ENCODE measurements at regions not wholly inside any gene's neighbourhood (a gene's known extent, or its start where the extent isn't known, plus 50 kb on each side); places are given as distances from the start of the nearest gene placed in this dataset.
"Not testable (repeated sequence)": the region's sequence is repeated elsewhere in the genome, so short reads cannot be mapped to it uniquely, and the experiment has no call there.

DNA sequence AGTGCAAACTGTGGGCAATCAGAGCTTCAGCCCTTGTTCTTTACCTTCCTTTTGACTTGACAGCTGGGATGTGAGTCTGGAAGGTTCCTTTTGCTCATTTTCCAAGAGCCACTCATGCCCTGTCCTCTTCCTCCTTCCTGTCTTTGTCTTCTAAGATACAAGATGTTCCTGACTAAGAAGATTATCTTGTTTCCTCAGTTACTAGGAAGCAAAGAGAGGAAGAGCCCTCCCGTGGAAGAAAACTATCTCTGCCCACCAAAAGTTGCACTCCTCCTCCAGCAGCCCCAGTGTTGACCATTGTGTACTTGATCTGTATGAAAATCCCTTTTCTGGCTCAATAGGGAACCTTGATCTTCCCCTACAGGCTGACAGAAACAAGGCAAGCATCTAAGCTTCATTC lies 138.0 kb downstream of the C12orf75 start:
- Histone ChIP-seq H3K4me3 (ENCODE audit: extremely low read depth, insufficient read depth, low read length, poor library complexity, severe bottlenecking) (no peak overlapping the region), H3K9me3 (ENCODE audit: control insufficient read depth, low read length) (no peaks in the 10 kb centered on the region), H3K27ac (ENCODE audit: low read depth, low read length, severe bottlenecking) (peak overlapping the region; percentile 51), H3K36me3 (ENCODE audit: control insufficient read depth, insufficient read depth, low read length) (no peaks in the 10 kb centered on the region), H3K4me1 (ENCODE audit: control insufficient read depth, insufficient read depth, low read length, poor library complexity, severe bottlenecking) (peaks cover 29% of the 10 kb centered on the region)
- 60% methylated on average over 1 of the region's 1 CpG; no CpG with 5 or more reads in 1 of the 2 experiments for WGBS, 2 experiments (ENCODE audit: insufficient coverage in 2 of 2)

DNA sequence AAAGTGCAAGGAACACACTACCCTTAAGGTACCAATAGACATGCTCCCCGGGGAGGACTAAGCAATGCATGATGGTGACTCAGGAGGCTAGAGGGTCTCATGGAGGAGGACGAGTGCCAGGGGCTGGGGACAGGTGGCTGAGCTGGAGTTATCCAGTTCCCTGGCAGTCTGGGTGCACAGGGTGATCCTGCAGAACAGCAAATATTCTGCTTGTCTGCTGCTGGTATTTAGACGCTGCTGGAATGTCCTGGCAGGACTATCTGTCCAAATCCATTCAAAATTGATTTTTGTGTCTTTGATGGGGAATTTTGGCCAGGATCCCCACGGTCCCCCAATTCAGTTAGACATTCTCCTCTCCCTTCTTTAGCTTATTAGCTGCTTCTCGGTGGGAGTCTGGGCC lies 138.7 kb downstream of the C12orf75 start:
- no peak overlapping the region for H3K4me3 ChIP-seq (ENCODE audit: extremely low read depth, insufficient read depth, low read length, poor library complexity, severe bottlenecking)
- H3K9me3 ChIP-seq (ENCODE audit: control insufficient read depth, low read length): no peaks in the 10 kb centered on the region
- H3K27ac ChIP-seq (ENCODE audit: low read depth, low read length, severe bottlenecking): peak overlapping the region; percentile 33
- no peaks in the 10 kb centered on the region for H3K36me3 ChIP-seq (ENCODE audit: control insufficient read depth, insufficient read depth, low read length)
- WGBS, 2 experiments (ENCODE audit: insufficient coverage in 2 of 2): 96 to 100% methylated on average over 2 to 3 of the region's 5 CpGs
- peaks cover 27% of the 10 kb centered on the region for H3K4me1 ChIP-seq (ENCODE audit: control insufficient read depth, insufficient read depth, low read length, poor library complexity, severe bottlenecking)

DNA sequence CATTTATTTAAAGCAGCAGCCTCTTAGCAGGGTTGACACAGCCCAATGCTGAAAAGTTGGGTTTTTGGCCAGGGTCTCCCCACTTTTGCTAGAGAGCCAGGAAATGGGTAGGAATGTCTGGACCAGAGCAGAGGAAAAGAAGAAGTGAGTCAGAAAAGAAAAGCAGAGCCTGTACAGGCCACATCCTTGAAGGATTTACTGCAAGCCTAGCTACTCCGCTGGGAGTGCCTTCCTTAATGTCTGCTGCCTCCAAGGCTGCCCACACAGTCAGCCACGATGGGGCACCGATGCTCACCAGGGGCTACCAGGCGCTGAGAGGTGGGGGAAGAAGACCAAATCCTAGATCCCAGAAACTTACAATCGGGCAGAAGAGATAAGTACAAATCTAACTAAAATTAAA lies 139.2 kb downstream of the C12orf75 start:
- peaks cover 27% of the 10 kb centered on the region for H3K4me1 ChIP-seq (ENCODE audit: control insufficient read depth, insufficient read depth, low read length, poor library complexity, severe bottlenecking)
- no peaks in the 10 kb centered on the region for H3K9me3 ChIP-seq (ENCODE audit: control insufficient read depth, low read length)
- 80 to 89% methylated on average over 2 to 4 of the region's 5 CpGs for WGBS, 2 experiments (ENCODE audit: insufficient coverage in 2 of 2)
- H3K36me3 ChIP-seq (ENCODE audit: control insufficient read depth, insufficient read depth, low read length): no peaks in the 10 kb centered on the region
- H3K4me3 ChIP-seq (ENCODE audit: extremely low read depth, insufficient read depth, low read length, poor library complexity, severe bottlenecking): no peak overlapping the region
- H3K27ac ChIP-seq (ENCODE audit: low read depth, low read length, severe bottlenecking): peak overlapping the region; percentile 33

GRCh38 chr12:105470102-105470501 lies 139.6 kb downstream of the C12orf75 start:
- H3K9me3 ChIP-seq (ENCODE audit: control insufficient read depth, low read length): no peaks in the 10 kb centered on the region
- 70 to 72% methylated on average over 2 of the region's 2 CpGs for WGBS, 2 experiments (ENCODE audit: insufficient coverage in 2 of 2)
- H3K36me3 ChIP-seq (ENCODE audit: control insufficient read depth, insufficient read depth, low read length): no peaks in the 10 kb centered on the region
- no peak overlapping the region for H3K27ac ChIP-seq (ENCODE audit: low read depth, low read length, severe bottlenecking)
- peak overlapping the region; percentile 3 for H3K4me3 ChIP-seq (ENCODE audit: extremely low read depth, insufficient read depth, low read length, poor library complexity, severe bottlenecking)
- H3K4me1 ChIP-seq (ENCODE audit: control insufficient read depth, insufficient read depth, low read length, poor library complexity, severe bottlenecking): peaks cover 31% of the 10 kb centered on the region

GRCh38 chr12:105470601-105471000 lies 140.1 kb downstream of the C12orf75 start:
- Histone ChIP-seq H3K27ac (ENCODE audit: low read depth, low read length, severe bottlenecking) (no peak overlapping the region), H3K9me3 (ENCODE audit: control insufficient read depth, low read length) (no peaks in the 10 kb centered on the region), H3K36me3 (ENCODE audit: control insufficient read depth, insufficient read depth, low read length) (no peaks in the 10 kb centered on the region), H3K4me1 (ENCODE audit: control insufficient read depth, insufficient read depth, low read length, poor library complexity, severe bottlenecking) (peaks cover 31% of the 10 kb centered on the region), H3K4me3 (ENCODE audit: extremely low read depth, insufficient read depth, low read length, poor library complexity, severe bottlenecking) (no peak overlapping the region)
- WGBS, 2 experiments (ENCODE audit: insufficient coverage in 2 of 2): 78 to 90% methylated on average over 2 of the region's 2 CpGs

GRCh38 chr12:105474672-105475071 lies 144.2 kb downstream of the C12orf75 start:
- Histone ChIP-seq H3K9me3 (ENCODE audit: control insufficient read depth, low read length) (no peaks in the 10 kb centered on the region), H3K36me3 (ENCODE audit: control insufficient read depth, insufficient read depth, low read length) (no peaks in the 10 kb centered on the region), H3K4me3 (ENCODE audit: extremely low read depth, insufficient read depth, low read length, poor library complexity, severe bottlenecking) (no peak overlapping the region), H3K27ac (ENCODE audit: low read depth, low read length, severe bottlenecking) (no peak overlapping the region), H3K4me1 (ENCODE audit: control insufficient read depth, insufficient read depth, low read length, poor library complexity, severe bottlenecking) (peaks cover 9% of the 10 kb centered on the region)
- 90 to 100% methylated on average over 3 of the region's 4 CpGs for WGBS, 2 experiments (ENCODE audit: insufficient coverage in 2 of 2)

DNA sequence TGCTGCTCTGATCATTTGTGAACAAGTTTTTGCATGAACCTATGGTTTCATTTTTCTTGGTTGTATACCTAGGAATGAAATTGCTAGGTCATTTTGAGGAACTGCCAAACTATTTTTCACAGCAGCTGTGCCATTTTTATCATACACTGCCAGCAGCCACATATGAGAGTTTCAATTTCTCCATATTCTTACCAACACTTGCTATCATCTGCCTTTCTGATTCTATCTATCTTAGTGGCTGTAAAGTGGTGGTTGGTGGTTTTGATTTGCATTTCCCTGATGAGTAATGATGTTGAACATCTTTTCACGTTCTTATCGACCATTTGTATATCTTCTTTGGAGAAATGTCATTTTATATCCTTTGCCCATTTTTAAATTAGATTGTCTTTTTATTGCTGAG lies 146.1 kb downstream of the C12orf75 start:
- no CpG with 5 or more reads among the region's 2 CpGs for WGBS, 2 experiments (ENCODE audit: insufficient coverage in 2 of 2)

DNA sequence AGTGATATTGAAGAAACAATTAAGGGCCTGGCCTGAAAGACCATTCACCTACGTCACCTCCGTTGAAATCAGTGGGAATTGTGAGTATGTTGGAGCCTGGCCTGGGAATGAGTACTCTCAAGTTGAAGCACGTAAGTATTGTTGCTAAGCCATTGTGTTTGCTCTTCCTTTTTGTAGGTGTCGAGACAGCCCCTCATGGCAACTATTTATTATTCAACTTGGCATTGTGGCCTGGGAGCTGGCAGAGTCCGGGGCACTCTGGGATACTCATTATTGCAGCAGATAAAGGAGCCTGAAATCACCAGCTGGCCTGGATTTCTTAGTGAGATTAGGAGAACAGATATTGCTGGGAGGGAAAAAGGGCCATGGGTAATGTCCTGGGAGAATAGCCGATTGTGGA lies 147.4 kb downstream of the C12orf75 start:
- H3K4me1 ChIP-seq (ENCODE audit: control insufficient read depth, insufficient read depth, low read length, poor library complexity, severe bottlenecking): peaks cover 7% of the 10 kb centered on the region
- H3K27ac ChIP-seq (ENCODE audit: low read depth, low read length, severe bottlenecking): no peak overlapping the region
- WGBS, 2 experiments (ENCODE audit: insufficient coverage in 2 of 2): 87 to 91% methylated on average over 5 of the region's 6 CpGs

More for the DNA sequence above, 146.1 kb downstream of the C12orf75 start:
- Histone ChIP-seq H3K27ac (ENCODE audit: low read depth, low read length, severe bottlenecking) (no peak overlapping the region), H3K9me3 (ENCODE audit: control insufficient read depth, low read length) (no peaks in the 10 kb centered on the region), H3K36me3 (ENCODE audit: control insufficient read depth, insufficient read depth, low read length) (no peaks in the 10 kb centered on the region), H3K4me3 (ENCODE audit: extremely low read depth, insufficient read depth, low read length, poor library complexity, severe bottlenecking) (no peak overlapping the region), H3K4me1 (ENCODE audit: control insufficient read depth, insufficient read depth, low read length, poor library complexity, severe bottlenecking) (peaks cover 7% of the 10 kb centered on the region)

GRCh38 chr12:105478788-105479187 lies 148.3 kb downstream of the C12orf75 start:
- H3K4me3 ChIP-seq (ENCODE audit: extremely low read depth, insufficient read depth, low read length, poor library complexity, severe bottlenecking); H3K36me3 ChIP-seq (ENCODE audit: control insufficient read depth, insufficient read depth, low read length); H3K27ac ChIP-seq (ENCODE audit: low read depth, low read length, severe bottlenecking); H3K9me3 ChIP-seq (ENCODE audit: control insufficient read depth, low read length): not testable (repeated sequence)
- 75 to 79% methylated on average over 4 to 5 of the region's 9 CpGs for WGBS, 2 experiments (ENCODE audit: insufficient coverage in 2 of 2)
- H3K4me1 ChIP-seq (ENCODE audit: control insufficient read depth, insufficient read depth, low read length, poor library complexity, severe bottlenecking): peaks cover 13% of the 10 kb centered on the region

More for the DNA sequence above, 147.4 kb downstream of the C12orf75 start:
- Histone ChIP-seq H3K9me3 (ENCODE audit: control insufficient read depth, low read length) (no peaks in the 10 kb centered on the region), H3K36me3 (ENCODE audit: control insufficient read depth, insufficient read depth, low read length) (no peaks in the 10 kb centered on the region), H3K4me3 (ENCODE audit: extremely low read depth, insufficient read depth, low read length, poor library complexity, severe bottlenecking) (no peak overlapping the region)

GRCh38 chr12:105479710-105480109 lies 149.2 kb downstream of the C12orf75 start:
- 88% methylated on average over 1 of the region's 1 CpG; no CpG with 5 or more reads in 1 of the 2 experiments for WGBS, 2 experiments (ENCODE audit: insufficient coverage in 2 of 2)

GRCh38 chr12:105480162-105480561 lies 149.7 kb downstream of the C12orf75 start:
- WGBS, 2 experiments (ENCODE audit: insufficient coverage in 2 of 2): 50 to 83% methylated on average over 1 to 2 of the region's 2 CpGs
- H3K9me3 ChIP-seq (ENCODE audit: control insufficient read depth, low read length): no peaks in the 10 kb centered on the region
- H3K4me1 ChIP-seq (ENCODE audit: control insufficient read depth, insufficient read depth, low read length, poor library complexity, severe bottlenecking): peaks cover 11% of the 10 kb centered on the region
- H3K4me3 ChIP-seq (ENCODE audit: extremely low read depth, insufficient read depth, low read length, poor library complexity, severe bottlenecking): no peak overlapping the region
- H3K36me3 ChIP-seq (ENCODE audit: control insufficient read depth, insufficient read depth, low read length): no peaks in the 10 kb centered on the region
- peak overlapping the region; percentile 62 for H3K27ac ChIP-seq (ENCODE audit: low read depth, low read length, severe bottlenecking)

More at GRCh38 chr12:105479710-105480109, 149.2 kb downstream of the C12orf75 start:
- Histone ChIP-seq H3K9me3 (ENCODE audit: control insufficient read depth, low read length) (no peaks in the 10 kb centered on the region), H3K4me1 (ENCODE audit: control insufficient read depth, insufficient read depth, low read length, poor library complexity, severe bottlenecking) (peaks cover 13% of the 10 kb centered on the region), H3K4me3 (ENCODE audit: extremely low read depth, insufficient read depth, low read length, poor library complexity, severe bottlenecking) (no peak overlapping the region), H3K27ac (ENCODE audit: low read depth, low read length, severe bottlenecking) (peak overlapping the region; percentile 60), H3K36me3 (ENCODE audit: control insufficient read depth, insufficient read depth, low read length) (no peaks in the 10 kb centered on the region)

All from mesodermal cell (in vitro differentiated cells).